Calu3 (cell line): ENCODE measurements at regions not wholly inside any gene's neighbourhood (a gene's known extent, or its start where the extent isn't known, plus 50 kb on each side); places are given as distances from the start of the nearest gene placed in this dataset.

Experiments
- BruUV-seq: library from RNA; stranded (reverse); fragments of 400-500 nt; replicated peaks from 2 replicates; lab custom pipeline; 2021; lab: Mats Ljungman, UMichigan
- CTCF ChIA-PET: fragments of 300-600 bp; sonication (Branson Sonifier 250); formaldehyde crosslinking; loops from one replicate; lab custom pipeline; 2022; ENCODE audit warnings: antibody characterized with exemption; lab: Charles Lee
- DNase-seq: peaks from one replicate; pipeline ENCODE4 v3.0.0; 2022
- H3K27ac Mint-ChIP-seq: one replicate; pipeline ENCODE4 v1.8.0; 2022; ENCODE audit warnings: mixed read lengths; ENCODE audit not compliant: unreplicated experiment
- H3K27me3 Mint-ChIP-seq: one replicate; pipeline ENCODE4 v1.8.0; 2022; ENCODE audit warnings: mixed read lengths; ENCODE audit not compliant: unreplicated experiment
- H3K36me3 Mint-ChIP-seq: one replicate; pipeline ENCODE4 v1.8.0; 2022; ENCODE audit warnings: mild to moderate bottlenecking, moderate library complexity, mixed read lengths; ENCODE audit not compliant: insufficient read depth, unreplicated experiment
- H3K4me1 Mint-ChIP-seq: one replicate; pipeline ENCODE4 v1.8.0; 2022; ENCODE audit warnings: mild to moderate bottlenecking, low read depth, mixed read lengths; ENCODE audit not compliant: unreplicated experiment
- H3K4me3 Mint-ChIP-seq: one replicate; pipeline ENCODE4 v1.8.0; 2022; ENCODE audit warnings: mild to moderate bottlenecking, low read depth, moderate library complexity, mixed read lengths; ENCODE audit not compliant: unreplicated experiment
- H3K9me3 Mint-ChIP-seq: one replicate; pipeline ENCODE4 v1.8.0; 2022; ENCODE audit warnings: low read depth, mixed read lengths; ENCODE audit not compliant: unreplicated experiment
- CTCF ChIP-seq: fragments of 200-600 bp; IDR thresholded peaks from one replicate; pipeline ENCODE4 v1.8.0; 2022; ENCODE audit warnings: antibody characterized with exemption; ENCODE audit not compliant: unreplicated experiment
- intact Hi-C: fragments of 100-400 bp; cut with micrococcal nuclease; formaldehyde crosslinking; loops from one replicate; pipeline ENCODE4 v1.10.0; 2022; ENCODE audit not compliant: unreplicated experiment

- Mint-ChIP-seq H3K27ac (no peak overlapping the region), H3K36me3 (no peaks in the 10 kb centered on the region), H3K27me3 (peaks cover 26% of the 10 kb centered on the region), H3K4me1 (peaks cover 9% of the 10 kb centered on the region), H3K9me3 (peaks cover 2% of the 10 kb centered on the region), H3K4me3 (no peak overlapping the region)
- intact Hi-C loops: no loop called here
- CTCF ChIA-PET: no interaction called here
- no peak for DNase-seq
- no peak for TF ChIP-seq CTCF
- BruUV-seq: no TSS peak
Measured at GRCh38 chr6:90807791-90808701, 221.2 kb upstream of the MAP3K7 start.

- DNase-seq: no peak
- no peak overlapping the region for H3K4me3 Mint-ChIP-seq
- H3K9me3 Mint-ChIP-seq: peaks cover 2% of the 10 kb centered on the region
- CTCF ChIA-PET: no interaction called here
- H3K27ac Mint-ChIP-seq: no peak overlapping the region
- no peaks in the 10 kb centered on the region for H3K36me3 Mint-ChIP-seq
- intact Hi-C loops: no loop called here
- peaks cover 42% of the 10 kb centered on the region for H3K27me3 Mint-ChIP-seq
- no peak for TF ChIP-seq CTCF
- H3K4me1 Mint-ChIP-seq: no peaks in the 10 kb centered on the region
- no TSS peak for BruUV-seq
Measured at GRCh38 chr6:90805619-90806155, 218.8 kb upstream of the MAP3K7 start.

GRCh38 chr6:90803956-90804355 lies 217.1 kb upstream of the MAP3K7 start:
- H3K4me1 Mint-ChIP-seq: no peaks in the 10 kb centered on the region
- peaks cover 42% of the 10 kb centered on the region for H3K27me3 Mint-ChIP-seq
- CTCF ChIA-PET: no interaction called here
- H3K9me3 Mint-ChIP-seq: peaks cover 2% of the 10 kb centered on the region
- intact Hi-C loops: no loop called here
- TF ChIP-seq CTCF: no peak
- no peak overlapping the region for H3K4me3 Mint-ChIP-seq
- H3K27ac Mint-ChIP-seq: no peak overlapping the region
- BruUV-seq: no TSS peak
- DNase-seq: no peak
- H3K36me3 Mint-ChIP-seq: no peaks in the 10 kb centered on the region

GRCh38 chr6:90795078-90795477 lies 208.2 kb upstream of the MAP3K7 start:
- no peaks in the 10 kb centered on the region for H3K27me3 Mint-ChIP-seq
- DNase-seq: no peak
- H3K4me3 Mint-ChIP-seq: no peak overlapping the region
- no peaks in the 10 kb centered on the region for H3K36me3 Mint-ChIP-seq
- intact Hi-C loops: no loop called here
- no TSS peak for BruUV-seq
- no peak overlapping the region for H3K27ac Mint-ChIP-seq
- H3K4me1 Mint-ChIP-seq: no peaks in the 10 kb centered on the region
- TF ChIP-seq CTCF: no peak
- no peaks in the 10 kb centered on the region for H3K9me3 Mint-ChIP-seq
- CTCF ChIA-PET: interaction anchor here (0.7 kb wide), 1 partner anchor 555 kb away, joined by 3 read pairs; no protein-coding TSS in a partner anchor
